Osteoblast (primary cell): ENCODE measurements at regions not wholly inside any gene's neighbourhood (a gene's known extent, or its start where the extent isn't known, plus 50 kb on each side); places are given as distances from the start of the nearest gene placed in this dataset.

Source experiments
- DNase-seq: peaks from one replicate; pipeline ENCODE4 v3.0.0; 2011; ENCODE audit warnings: low spot score, mixed read lengths; ENCODE audit not compliant: insufficient read length; ENCODE audit errors: missing footprints
- H2AFZ ChIP-seq: 2 replicates; pipeline ENCODE4 v1.6.0; 2011; ENCODE audit warnings: mild to moderate bottlenecking, low read length
- H3K27ac ChIP-seq: 2 replicates; pipeline ENCODE4 v1.5.1; 2011; ENCODE audit warnings: mild to moderate bottlenecking, low read depth, low read length, moderate library complexity
- H3K27me3 ChIP-seq: 2 replicates; pipeline ENCODE4 v1.6.0; 2012; ENCODE audit warnings: mild to moderate bottlenecking, control low read depth, inconsistent platforms, low read length, moderate library complexity; ENCODE audit not compliant: insufficient read depth
- H3K36me3 ChIP-seq: 2 replicates; pipeline ENCODE4 v1.5.1; 2011; ENCODE audit warnings: mild to moderate bottlenecking, low read length, control low read depth, moderate library complexity; ENCODE audit not compliant: insufficient read depth
- H3K4me1 ChIP-seq: 2 replicates; pipeline ENCODE4 v1.5.1; 2011; ENCODE audit warnings: mild to moderate bottlenecking, low read length, control low read depth, moderate library complexity; ENCODE audit not compliant: insufficient read depth
- H3K4me2 ChIP-seq: 2 replicates; pipeline ENCODE4 v1.6.0; 2011; ENCODE audit warnings: mild to moderate bottlenecking, low read length; ENCODE audit not compliant: insufficient read depth
- H3K4me3 ChIP-seq: fragments of 200-600 bp; sonication (generic); 3 replicates; pipeline ENCODE4 v1.5.1; 2012; ENCODE audit warnings: mild to moderate bottlenecking, low read length, inconsistent platforms; ENCODE audit not compliant: insufficient read depth
- H3K79me2 ChIP-seq: 2 replicates; pipeline ENCODE4 v1.6.0; 2012; ENCODE audit warnings: mild to moderate bottlenecking, low read length, control low read depth, inconsistent platforms; ENCODE audit not compliant: insufficient read depth
- H3K9me3 ChIP-seq: 2 replicates; pipeline ENCODE4 v1.5.1; 2011; ENCODE audit warnings: low read depth, low read length, control low read depth
- H4K20me1 ChIP-seq: 2 replicates; pipeline ENCODE4 v1.6.0; 2012; ENCODE audit warnings: mild to moderate bottlenecking, low read length, control low read depth; ENCODE audit not compliant: insufficient read depth
- CTCF ChIP-seq: IDR thresholded peaks from 2 replicates; pipeline ENCODE4 v1.5.1; 2011; ENCODE audit warnings: mild to moderate bottlenecking, low read depth, low read length, moderate library complexity; ENCODE audit errors: extremely low read depth

- TF ChIP-seq CTCF, result no peak
- Histone ChIP-seq H3K4me1 (peaks cover 27% of the 10 kb centered on the region), H3K36me3 (no peaks in the 10 kb centered on the region), H2AFZ (no peak overlapping the region), H3K79me2 (no peaks in the 10 kb centered on the region), H3K27ac (no peak overlapping the region), H3K4me2 (no peak overlapping the region), H4K20me1 (no peaks in the 10 kb centered on the region), H3K9me3 (no peaks in the 10 kb centered on the region), H3K4me3 (no peak overlapping the region), H3K27me3 (no peaks in the 10 kb centered on the region)
- DNase-seq, result no peak
Measured at GRCh38 chr12:19657732-19658130, 218.4 kb downstream of the AEBP2 start.

GRCh38 chr12:19659086-19659485 lies 219.8 kb downstream of the AEBP2 start:
- Histone ChIP-seq H3K4me3 (no peak overlapping the region), H3K4me2 (no peak overlapping the region), H3K79me2 (no peaks in the 10 kb centered on the region), H2AFZ (no peak overlapping the region), H3K27me3 (no peaks in the 10 kb centered on the region), H3K36me3 (no peaks in the 10 kb centered on the region), H3K4me1 (peaks cover 24% of the 10 kb centered on the region), H4K20me1 (no peaks in the 10 kb centered on the region), H3K27ac (no peak overlapping the region), H3K9me3 (no peaks in the 10 kb centered on the region)
- peak; percentile 18 for DNase-seq
- no peak for TF ChIP-seq CTCF

GRCh38 chr12:19659501-19659900 lies 220.2 kb downstream of the AEBP2 start:
- no peak for TF ChIP-seq CTCF
- DNase-seq, result no peak
- Histone ChIP-seq H3K4me1 (peaks cover 20% of the 10 kb centered on the region), H4K20me1 (no peaks in the 10 kb centered on the region), H3K27ac (no peak overlapping the region), H2AFZ (no peak overlapping the region), H3K4me2 (no peak overlapping the region), H3K36me3 (no peaks in the 10 kb centered on the region), H3K27me3 (no peaks in the 10 kb centered on the region), H3K9me3 (no peaks in the 10 kb centered on the region), H3K4me3 (no peak overlapping the region), H3K79me2 (no peaks in the 10 kb centered on the region)

GRCh38 chr12:19665121-19665900 lies 226.0 kb downstream of the AEBP2 start:
- no peak for TF ChIP-seq CTCF
- no peak overlapping the region for H3K27ac ChIP-seq
- no peaks in the 10 kb centered on the region for H3K4me1 ChIP-seq
- no peak for DNase-seq
- no peak overlapping the region for H2AFZ ChIP-seq
- H3K9me3 ChIP-seq, result no peaks in the 10 kb centered on the region
- no peaks in the 10 kb centered on the region for H3K36me3 ChIP-seq
- H3K79me2 ChIP-seq, result no peaks in the 10 kb centered on the region
- no peaks in the 10 kb centered on the region for H4K20me1 ChIP-seq
- H3K27me3 ChIP-seq, result no peaks in the 10 kb centered on the region
- H3K4me3 ChIP-seq, result no peak overlapping the region
- H3K4me2 ChIP-seq, result no peak overlapping the region
